Inflammatory macrophage treated with lipopolysaccharide for 1 hour (primary cell): ENCODE measurements at regions not wholly inside any gene's neighbourhood (a gene's known extent, or its start where the extent isn't known, plus 50 kb on each side); places are given as distances from the start of the nearest gene placed in this dataset.

Experiments
- DNase-seq, 2 donors: peaks; one replicate each; pipeline ENCODE4 v3.0.0-alpha.2; 2020 to 2022

DNA sequence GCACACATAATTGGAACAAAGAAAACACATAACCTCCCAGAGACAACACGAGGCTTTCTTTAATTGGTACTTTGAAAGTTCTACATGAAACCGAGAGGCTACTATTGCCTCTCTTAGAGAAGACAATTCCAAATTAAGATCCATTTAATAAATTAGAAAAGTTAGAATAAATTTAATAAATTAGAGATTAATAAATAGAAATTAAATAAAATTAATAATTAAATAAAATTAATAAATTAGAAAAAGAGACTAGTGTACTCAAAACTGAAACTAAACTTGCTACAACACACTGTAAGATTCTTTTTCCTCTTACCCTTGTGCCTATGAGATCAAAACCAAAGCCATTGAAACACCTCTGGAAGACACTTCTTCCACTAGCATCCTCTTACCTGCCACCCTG lies 199.0 kb downstream of the URB2 start:
- DNase-seq: no peak

DNA sequence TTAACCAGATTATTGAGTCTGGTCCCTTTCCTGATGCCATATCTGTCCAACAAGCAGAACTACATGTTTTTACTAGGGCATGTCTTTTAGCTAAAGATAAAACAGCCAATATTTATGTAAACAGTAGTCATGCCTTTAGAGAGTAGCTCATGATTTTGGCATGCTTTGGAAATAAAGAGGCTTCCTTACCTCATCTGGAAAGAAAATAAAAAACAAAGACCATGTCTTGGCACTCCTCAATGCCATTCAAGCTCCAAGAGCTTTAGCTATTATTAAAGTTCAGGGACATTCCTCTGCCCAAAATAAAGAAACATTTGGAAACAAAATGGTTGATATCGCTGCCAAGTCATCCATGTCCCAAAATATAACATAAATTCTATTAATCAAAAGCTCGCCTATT lies 202.4 kb downstream of the URB2 start:
- DNase-seq: no peak

DNA sequence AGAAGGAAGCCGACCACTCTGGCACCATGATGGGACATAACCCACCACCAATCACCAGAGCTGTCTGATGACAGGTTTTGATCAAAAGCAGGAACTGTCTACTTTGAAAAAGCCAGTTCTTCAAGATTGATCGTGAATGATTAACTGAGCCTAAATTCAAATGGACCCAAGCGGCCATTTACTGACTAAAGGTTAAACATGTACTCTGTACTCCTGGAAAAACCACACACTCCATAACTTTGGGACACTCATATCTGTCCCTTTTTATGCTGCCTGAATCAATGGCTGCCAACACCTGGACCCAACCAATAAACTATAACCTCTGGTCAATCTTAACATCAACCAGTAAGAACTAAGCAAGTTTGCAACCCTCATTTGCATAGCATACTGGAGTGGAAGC lies 206.6 kb downstream of the URB2 start:
- no peak for DNase-seq

DNA sequence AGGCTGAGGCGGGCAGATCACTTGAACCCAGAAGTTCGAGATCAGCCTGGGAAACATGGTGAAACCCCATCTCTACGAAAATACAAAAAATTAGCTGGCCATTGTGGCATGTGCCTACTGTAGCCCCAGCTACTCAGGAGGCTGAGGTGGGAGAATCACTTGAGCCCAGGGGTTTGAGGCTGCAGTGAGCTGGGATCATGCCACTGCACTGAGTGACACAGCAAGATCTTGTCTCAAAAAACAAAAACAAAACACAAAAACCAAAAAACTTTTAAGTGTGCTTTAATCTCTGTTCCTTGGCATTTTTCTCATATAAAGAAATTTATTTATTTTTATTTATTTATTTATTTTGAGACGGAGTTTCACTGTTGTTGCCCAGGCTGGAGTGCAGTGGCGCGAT lies 208.2 kb downstream of the URB2 start:
- DNase-seq: no peak

DNA sequence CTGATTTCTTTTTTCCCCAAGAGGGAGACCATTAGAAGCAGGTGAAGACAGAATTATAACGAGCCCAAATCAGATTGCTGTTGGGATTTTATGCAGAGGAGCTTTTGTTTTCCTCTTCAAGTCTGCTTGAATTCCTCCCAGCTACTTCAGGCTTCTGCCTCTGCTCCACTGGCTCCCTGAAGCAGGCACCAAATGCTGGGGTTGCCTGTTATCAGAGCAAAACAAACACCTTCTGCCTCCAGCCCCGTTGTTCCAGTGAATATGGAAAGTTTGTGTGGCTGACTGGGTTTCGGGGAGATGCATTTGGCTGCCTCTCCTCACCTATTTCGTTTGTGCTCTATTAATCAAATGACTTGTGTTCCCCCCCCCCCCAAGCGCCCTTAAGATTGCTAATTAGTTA lies 209.2 kb downstream of the URB2 start:
- no peak for DNase-seq

DNA sequence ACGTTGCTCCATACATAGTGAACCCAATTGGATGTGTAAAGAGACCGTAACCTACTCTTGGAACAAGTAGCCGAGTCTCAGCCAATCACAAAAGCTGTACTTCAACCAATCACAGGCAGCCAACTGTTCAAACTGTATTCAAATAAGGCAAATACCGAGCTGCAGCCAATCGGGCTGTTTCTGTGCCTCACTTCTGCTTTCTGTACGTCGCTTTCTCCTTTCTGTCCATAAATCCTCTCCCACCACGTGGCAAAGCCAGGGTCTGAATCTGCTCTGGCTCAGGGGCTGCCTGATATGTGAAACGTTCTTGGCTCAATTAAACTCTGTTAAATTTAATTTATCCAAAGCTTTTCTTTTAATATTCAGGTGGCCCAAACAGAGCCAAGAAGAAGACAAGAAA lies 210.3 kb downstream of the URB2 start:
- DNase-seq: peak in 1 of 2 donors; percentile 1

DNA sequence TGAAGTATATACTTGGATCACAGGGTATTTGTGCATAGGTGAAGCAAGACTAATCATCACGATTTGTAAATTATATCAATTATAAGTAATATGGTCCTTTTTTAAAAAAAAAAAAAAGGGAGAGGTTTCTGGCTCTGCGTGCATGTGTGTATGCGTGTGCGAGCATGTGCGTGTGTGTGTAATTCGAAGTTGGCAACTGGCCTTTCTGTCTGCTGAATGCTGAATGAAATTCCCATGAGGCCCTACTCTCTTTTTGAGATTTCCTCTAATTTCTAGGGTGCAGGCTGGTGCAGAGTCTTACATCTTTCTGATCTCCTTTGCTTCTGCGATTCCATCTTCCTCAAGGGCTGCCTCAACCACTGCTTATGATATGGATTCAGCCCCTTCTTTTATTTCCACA lies 212.2 kb downstream of the URB2 start:
- DNase-seq: no peak

DNA sequence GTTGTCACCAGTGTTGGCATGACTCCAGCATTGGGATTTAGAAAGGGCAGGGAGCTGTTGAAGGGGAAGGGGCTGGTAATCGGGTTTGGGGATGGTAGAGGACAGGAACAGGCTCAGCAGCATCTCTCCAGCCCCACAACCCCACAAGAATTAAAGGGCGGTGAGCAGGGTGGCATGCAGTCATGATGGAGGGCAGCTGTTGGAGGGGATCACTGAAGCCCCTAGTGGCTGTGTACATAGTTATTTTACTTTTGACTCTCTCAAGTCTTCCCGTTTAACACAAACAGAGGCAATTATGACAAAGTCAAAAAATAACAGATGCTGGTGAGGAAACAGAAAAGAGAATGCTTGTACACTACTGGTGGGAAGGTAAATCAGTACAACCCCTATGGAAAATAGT lies 213.8 kb downstream of the URB2 start:
- no peak for DNase-seq

DNA sequence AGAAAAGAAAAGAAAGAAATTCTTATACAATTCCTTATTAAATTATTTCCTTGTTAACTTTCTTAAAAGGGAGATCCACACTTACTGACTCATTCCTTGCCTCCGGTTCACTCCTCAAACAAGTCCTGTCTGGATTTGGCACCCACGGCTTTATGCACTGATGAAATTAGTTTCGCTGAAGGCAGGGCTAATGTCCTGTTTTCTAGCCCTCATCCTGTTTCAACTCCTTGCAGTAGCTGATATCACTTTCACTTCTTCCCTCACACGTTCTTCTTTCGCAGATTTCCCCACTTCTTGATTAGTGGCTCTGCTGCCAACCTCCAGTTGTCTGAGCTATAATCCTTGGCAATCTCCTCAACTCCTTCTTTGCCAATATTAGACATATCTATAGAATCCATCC lies 215.2 kb downstream of the URB2 start:
- peak; percentile 21 to 32 for DNase-seq

DNA sequence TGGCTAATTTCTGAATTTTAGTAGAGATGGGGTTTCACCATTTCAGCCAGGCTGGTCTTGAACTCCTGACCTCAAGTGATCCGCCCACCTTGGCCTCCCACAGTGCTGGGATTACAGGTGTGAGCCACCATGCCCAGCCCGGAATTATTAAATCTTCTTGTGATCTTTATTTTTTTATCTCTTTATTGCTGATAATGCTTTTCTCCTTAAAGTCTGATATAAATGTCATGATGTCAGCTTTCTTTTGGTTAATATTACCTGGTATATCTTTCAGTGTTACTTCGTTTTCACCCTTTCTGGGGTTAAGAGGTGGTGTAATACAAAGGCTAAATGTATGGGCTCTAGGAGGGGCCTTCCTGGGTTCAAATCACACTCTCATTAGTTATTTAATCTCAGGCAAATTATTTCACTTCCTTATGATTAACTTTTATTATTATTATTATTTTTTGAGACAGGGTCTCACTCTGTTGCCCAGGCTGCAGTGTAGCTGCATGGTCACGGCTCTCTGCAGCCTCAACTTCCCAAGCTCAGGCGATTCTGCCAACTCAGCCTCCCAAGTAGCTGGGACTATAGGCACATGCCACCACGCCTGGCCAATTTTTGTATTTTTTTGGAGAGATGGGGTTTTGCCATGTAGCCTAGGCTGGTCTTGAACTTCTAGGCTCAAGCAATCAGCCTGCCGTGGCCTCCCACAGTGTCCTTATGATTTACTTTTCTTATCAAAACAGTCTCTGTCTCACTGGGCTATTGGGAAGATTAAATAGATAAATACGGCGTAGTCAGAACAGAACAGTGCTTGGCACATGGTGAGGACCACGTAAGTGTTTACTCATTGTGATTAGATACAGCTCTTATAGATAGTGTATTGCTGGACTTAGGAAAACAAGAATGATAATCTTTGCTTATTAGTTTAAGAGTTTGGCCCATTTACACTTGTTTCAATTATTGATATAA lies 216.5 kb downstream of the URB2 start:
- DNase-seq: no peak

DNA sequence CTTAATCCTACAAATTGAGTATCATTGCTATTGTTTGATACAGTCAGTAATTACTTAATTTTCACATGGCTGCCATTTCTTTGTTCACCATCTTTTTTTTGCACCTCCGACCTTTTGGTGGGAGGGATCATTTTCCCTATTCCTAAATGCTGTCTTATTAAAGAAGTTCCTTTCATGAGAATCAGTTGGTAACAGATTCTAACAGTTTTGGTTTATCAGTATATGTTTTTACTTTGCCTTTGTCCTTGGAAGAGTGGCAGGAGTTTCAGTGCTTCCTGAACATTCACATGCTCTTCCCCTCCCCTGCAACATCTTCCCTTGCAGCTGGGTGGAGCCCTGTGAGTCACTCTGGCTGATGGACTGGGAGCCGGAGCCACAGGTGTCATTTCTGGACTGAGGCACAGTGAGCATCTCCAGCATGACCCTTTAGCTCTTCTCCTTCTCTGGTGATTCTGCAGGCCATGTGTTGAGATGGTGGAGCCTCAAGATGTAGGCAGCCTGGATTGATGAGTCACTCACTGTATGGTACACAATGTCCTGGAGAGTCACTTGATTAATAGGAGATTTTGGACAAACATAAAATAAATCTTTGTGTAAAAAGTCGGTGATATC lies 217.7 kb downstream of the URB2 start:
- DNase-seq: no peak

DNA sequence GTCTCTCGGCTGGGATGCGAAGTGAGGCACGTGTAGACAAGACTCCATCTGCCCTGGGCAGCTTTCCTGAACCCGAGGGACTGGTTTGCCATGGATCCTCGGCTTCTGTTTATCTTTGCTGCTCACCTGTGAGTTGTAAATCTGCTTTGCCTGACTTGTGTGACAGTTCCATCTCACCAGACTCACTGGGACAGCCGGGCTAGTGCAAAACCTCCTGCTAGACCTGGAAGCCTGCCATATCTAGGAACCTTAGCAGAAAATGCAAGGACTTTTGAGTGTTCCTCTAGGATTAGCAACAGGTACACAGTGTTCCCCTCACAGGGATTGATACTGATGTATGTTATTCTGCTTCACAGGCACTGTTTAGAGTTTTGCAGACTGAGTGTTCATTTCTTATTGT lies 218.6 kb downstream of the URB2 start:
- no peak for DNase-seq

DNA sequence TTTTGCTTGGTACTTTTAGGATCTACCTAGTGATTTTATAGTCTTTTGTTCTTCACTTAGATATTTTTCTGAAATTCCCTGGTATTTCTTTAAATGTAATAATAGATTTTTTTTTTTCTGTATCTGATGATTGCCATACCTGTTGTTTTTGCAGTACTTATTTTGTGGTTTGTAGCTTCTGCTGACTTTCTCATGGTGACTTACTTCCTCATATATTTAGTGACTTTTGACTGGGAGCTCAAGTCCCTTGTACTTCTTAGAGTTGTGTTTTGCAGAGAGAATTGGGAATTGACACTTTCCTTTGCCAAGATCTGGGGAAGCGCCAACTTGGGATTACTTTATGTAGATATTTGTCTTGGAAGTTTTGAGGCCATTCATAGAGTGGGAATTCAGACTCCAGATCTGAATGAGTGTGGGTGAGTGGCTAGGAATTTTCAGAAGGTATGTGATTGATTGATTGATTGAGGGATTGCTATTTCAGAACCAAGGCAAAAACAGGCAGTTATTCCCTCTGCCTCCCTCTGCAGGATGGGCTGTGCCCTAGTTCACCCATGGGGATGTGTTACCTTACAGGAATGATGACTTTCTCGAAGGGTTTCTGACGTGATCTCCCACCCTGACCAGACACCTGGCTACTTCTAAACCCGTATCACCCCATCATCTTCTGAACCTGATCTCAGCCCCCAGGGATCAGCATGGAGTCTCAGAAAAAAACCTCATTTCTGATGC lies 219.5 kb downstream of the URB2 start:
- DNase-seq: no peak

DNA sequence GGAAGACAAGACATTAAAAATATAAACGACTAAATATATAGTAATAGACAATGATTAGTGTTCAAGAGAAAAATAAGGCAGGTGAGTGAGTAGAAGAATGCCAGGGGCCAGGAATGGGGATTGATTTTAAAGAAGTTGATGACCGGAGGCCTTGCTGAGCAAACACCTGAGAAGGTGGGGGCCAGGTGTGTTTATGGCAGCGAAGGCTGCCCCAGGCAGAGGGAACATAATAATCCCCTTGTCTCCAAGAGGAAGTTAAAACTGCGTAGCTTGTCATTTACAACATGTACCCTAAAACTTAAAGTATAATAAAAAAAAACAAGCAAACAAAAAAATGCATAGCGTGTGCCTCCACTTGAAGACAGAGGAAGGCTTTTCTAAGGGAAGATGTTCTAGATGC lies 220.3 kb downstream of the URB2 start:
- no peak for DNase-seq

DNA sequence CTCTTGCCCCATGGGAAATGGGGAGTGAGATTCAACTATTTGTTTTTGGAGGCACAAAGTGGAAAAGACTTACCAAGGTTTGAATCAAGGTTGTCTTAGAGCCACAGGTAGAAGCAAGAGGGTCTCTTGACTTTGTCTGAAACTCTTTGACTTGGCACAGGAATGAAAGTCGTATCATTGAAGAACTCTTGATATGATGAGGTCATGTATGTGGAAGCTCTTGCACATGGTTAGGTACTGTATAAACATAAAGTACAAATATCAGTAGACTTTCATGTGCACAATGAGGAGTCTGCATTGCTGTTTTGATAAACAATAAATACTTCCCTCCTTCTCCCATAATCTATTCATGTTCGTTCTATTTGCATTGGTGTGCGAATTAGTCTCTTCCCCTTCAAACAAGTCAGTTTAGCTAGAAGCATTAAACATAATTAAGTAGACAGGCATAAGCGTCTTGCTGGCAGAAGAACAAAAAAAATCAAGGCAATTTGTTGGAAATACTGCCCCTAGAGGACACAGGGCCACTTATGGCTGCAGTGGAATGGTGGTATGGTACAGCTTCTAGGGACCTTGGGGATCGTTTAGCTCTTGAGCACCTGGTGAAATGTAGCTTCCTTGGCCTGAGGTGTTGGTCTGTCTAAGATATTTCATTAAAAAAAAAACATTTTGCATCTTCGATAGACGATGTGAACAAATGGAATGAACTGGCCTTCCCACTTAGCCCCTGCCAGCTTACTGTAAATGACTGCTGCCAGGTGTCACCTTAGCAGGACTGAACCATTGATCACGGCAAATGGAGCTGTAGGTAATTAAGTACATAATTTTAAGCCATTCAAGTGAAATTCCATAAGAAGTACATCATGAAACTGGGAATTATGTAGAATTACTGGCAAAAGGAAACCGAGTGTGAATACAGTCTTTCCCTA lies 218.0 kb upstream of the GALNT2 start:
- peak; percentile 3 to 16 for DNase-seq

DNA sequence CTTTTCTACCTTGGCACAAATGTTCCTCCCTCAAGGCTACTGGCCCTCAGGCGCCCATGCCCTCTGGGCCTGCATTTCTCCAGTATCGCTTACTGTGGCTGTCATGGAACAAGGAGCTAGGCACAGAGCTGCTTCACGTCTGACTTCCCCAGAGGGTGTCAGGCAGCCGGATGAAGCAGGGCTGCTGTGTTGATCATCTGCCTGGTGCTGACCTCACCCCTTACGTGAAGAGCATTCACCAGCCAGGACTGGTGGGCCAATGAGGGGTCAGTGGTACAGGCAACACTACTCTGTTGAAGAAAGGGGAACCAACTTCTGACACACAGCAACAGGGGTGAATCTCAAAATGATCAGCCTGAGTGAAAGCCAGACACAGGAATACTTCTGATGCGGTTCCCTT lies 215.5 kb upstream of the GALNT2 start:
- no peak for DNase-seq

DNA sequence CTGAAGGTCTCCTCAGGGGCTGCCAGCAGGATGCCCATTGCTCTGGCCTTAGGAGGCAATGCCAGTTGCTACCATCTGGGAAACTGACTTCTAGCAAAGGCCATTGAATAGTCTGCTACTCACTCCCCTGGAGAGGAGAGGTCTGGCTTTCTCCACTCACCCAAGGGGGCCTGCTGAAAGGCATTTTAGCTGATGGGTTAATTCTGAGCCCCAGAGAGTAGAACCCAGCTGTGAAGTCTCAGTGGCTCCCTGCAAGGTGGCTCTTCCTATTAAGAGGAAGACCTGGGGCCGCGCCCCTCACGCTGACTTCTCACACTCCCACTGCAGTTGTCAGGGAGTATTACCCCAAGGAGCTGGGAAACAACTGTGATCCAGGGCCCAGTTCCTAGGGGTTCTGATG lies 213.3 kb upstream of the GALNT2 start:
- no peak for DNase-seq

DNA sequence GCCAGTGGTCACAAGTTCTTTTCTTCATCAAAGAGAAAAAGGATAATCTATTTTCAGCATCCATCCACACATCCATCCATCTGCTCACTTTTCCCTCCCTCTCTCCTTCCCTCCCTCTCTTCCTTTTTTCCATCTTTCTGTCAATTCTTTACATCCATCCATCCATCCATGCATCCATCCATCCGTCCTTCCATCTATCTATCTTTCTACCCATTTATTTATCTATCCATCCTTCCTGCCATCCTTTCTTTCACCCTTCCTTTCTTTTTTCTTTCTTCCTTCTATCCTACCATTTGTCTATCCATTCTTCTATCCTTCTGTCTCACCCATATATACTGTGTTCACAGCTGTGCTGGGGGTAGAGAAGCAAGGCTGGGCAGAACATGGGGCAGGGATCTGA lies 212.4 kb upstream of the GALNT2 start:
- DNase-seq: no peak

DNA sequence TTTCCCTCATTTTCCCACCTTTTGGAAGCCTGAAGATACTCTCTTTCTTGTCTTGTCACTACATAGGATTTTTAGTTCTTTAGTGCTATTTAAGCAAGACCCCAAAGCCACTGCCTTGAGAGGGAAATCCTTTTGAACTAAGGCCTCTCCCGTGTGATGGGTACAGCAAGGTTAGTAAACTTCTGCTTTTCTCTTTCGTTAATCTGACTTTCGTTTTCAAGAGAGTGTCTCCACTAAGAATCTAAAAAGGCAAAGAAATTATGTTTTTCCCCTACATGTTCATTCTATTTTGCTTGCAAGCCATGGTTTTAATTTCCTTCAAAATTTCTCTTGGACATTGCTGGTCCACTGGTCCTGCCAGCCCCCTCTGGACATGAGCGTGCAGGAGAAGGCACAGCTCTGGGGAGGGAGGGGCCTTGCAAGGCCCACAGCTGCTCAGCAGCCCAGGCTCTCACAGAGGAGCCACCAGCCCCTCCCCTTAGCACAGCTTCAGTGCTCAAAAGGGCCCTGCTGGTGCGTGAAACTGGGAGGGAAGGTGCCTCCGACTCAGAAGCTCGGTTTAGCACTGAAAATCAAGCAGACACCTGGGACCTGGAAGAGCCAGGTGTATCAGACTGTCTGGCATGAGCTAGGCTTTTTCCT lies 210.9 kb upstream of the GALNT2 start:
- peak; percentile 10 to 14 for DNase-seq

DNA sequence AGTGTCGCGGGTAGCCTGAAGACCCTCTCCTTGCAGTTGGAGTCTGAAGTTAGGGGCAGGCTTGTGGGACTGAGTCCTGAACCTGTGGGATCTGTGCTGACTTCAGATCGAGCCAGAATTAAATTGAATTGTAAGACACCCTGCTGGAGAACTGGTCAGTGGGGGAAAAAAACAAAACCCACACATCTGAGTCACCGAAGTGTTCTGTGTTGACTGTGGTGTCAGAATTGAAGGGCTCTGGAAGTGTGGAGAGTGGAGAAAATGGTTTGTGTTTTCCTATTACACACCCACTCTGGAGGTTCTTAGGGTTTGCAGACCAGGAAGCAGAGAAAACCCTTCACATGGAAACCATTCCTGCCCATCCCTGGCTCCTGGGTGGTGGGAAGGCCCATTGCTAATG lies 209.5 kb upstream of the GALNT2 start:
- DNase-seq: no peak

DNA sequence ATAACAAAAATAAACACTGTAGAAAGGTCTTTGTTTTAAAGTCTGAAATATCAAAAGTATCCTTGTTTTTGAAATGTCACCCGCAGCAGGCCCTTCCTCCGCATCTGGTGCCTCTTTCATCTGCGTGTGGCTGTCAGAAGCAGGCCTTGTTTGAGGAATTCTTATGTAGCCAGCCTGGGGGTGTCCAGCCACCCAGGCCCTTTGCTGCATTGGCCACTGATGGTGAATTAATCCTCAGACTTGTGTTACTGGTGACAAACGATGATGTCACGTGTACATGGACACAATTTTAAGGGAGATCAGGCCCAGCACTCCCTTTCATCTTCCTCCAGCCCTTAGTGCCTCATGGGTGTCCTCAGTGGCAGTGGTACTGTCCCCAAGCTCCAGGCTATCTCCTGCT lies 208.0 kb upstream of the GALNT2 start:
- no peak for DNase-seq

DNA sequence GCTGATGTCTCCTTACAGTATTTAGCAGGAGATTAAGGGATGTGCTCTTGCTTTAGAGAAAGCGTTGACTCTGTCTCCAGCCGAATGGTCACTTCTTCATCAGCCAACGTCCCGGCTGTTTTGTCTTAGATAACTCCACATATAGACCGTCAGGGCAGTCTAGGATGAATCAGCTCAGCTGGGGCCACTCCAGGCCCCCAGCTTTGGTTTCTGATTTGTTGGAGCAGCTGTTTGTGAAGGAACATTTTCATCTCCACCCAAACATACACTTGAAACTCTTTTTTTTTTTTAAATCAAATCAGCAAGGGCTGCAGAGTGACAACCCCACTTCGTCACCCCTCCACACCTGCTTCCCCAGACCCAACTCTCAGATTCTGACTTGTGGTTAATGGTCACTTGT lies 206.1 kb upstream of the GALNT2 start:
- DNase-seq: no peak
